ENCODE measurements at regions not wholly inside any gene's neighbourhood (a gene's known extent, or its start where the extent isn't known, plus 50 kb on each side); places are given as distances from the start of the nearest gene placed in this dataset.
"Not testable (repeated sequence)": the region's sequence is repeated elsewhere in the genome, so short reads cannot be mapped to it uniquely, and the experiment has no call there.

- Mint-ChIP-seq H3K9me3 (no peaks in the 10 kb centered on the region), H3K27me3 (ENCODE audit: low read depth) (peaks cover 2% of the 10 kb centered on the region), H3K4me3 (no peak overlapping the region), H3K36me3 (ENCODE audit: insufficient read depth) (no peaks in the 10 kb centered on the region), H3K4me1 (ENCODE audit: low read depth) (no peaks in the 10 kb centered on the region)
- DNase-seq (no peak), ATAC-seq (no peak)
These were observed 115.3 kb downstream of the ZNF664 start for GRCh38 chr12:124088217-124088907.

GRCh38 chr12:124089181-124089914, 116.3 kb downstream of the ZNF664 start:
- H3K4me1 Mint-ChIP-seq (ENCODE audit: low read depth); ATAC-seq; DNase-seq; H3K36me3 Mint-ChIP-seq (ENCODE audit: insufficient read depth); H3K9me3 Mint-ChIP-seq; H3K4me3 Mint-ChIP-seq; H3K27me3 Mint-ChIP-seq (ENCODE audit: low read depth): not testable (repeated sequence)

GRCh38 chr12:124091835-124092234, 118.8 kb downstream of the ZNF664 start:
- no peak overlapping the region for H3K4me3 Mint-ChIP-seq
- ATAC-seq = no peak
- DNase-seq = no peak
- H3K36me3 Mint-ChIP-seq (ENCODE audit: insufficient read depth) = no peaks in the 10 kb centered on the region
- H3K9me3 Mint-ChIP-seq = no peaks in the 10 kb centered on the region
- peaks cover 2% of the 10 kb centered on the region for H3K27me3 Mint-ChIP-seq (ENCODE audit: low read depth)
- H3K4me1 Mint-ChIP-seq (ENCODE audit: low read depth) = no peaks in the 10 kb centered on the region

GRCh38 chr12:124092532-124092931, 119.5 kb downstream of the ZNF664 start:
- H3K36me3 Mint-ChIP-seq (ENCODE audit: insufficient read depth); H3K9me3 Mint-ChIP-seq; ATAC-seq; H3K4me3 Mint-ChIP-seq; H3K4me1 Mint-ChIP-seq (ENCODE audit: low read depth); H3K27me3 Mint-ChIP-seq (ENCODE audit: low read depth); DNase-seq: not testable (repeated sequence)

- H3K36me3 Mint-ChIP-seq (ENCODE audit: insufficient read depth) = no peaks in the 10 kb centered on the region
- H3K9me3 Mint-ChIP-seq = no peaks in the 10 kb centered on the region
- H3K27me3 Mint-ChIP-seq (ENCODE audit: low read depth) = peaks cover 2% of the 10 kb centered on the region
- ATAC-seq = no peak
- H3K4me1 Mint-ChIP-seq (ENCODE audit: low read depth) = no peaks in the 10 kb centered on the region
- no peak for DNase-seq
- H3K4me3 Mint-ChIP-seq = no peak overlapping the region
These were observed 120.3 kb downstream of the ZNF664 start for GRCh38 chr12:124093297-124093696.

- Mint-ChIP-seq H3K27me3 (ENCODE audit: low read depth) (peaks cover 7% of the 10 kb centered on the region), H3K36me3 (ENCODE audit: insufficient read depth) (no peaks in the 10 kb centered on the region), H3K4me1 (ENCODE audit: low read depth) (no peaks in the 10 kb centered on the region), H3K4me3 (no peak overlapping the region), H3K9me3 (no peaks in the 10 kb centered on the region)
- DNase-seq = no peak
- no peak for ATAC-seq
These were observed 121.2 kb downstream of the ZNF664 start for GRCh38 chr12:124094188-124094587.

GRCh38 chr12:124094733-124095132, 121.7 kb downstream of the ZNF664 start:
- H3K4me3 Mint-ChIP-seq = no peak overlapping the region
- H3K9me3 Mint-ChIP-seq = no peaks in the 10 kb centered on the region
- no peaks in the 10 kb centered on the region for H3K36me3 Mint-ChIP-seq (ENCODE audit: insufficient read depth)
- H3K27me3 Mint-ChIP-seq (ENCODE audit: low read depth) = peaks cover 10% of the 10 kb centered on the region
- no peaks in the 10 kb centered on the region for H3K4me1 Mint-ChIP-seq (ENCODE audit: low read depth)
- no peak for ATAC-seq
- DNase-seq = no peak

GRCh38 chr12:124096109-124096508, 123.1 kb downstream of the ZNF664 start:
- ATAC-seq (no peak), DNase-seq (no peak)
- Mint-ChIP-seq H3K27me3 (ENCODE audit: low read depth) (peaks cover 11% of the 10 kb centered on the region), H3K9me3 (no peaks in the 10 kb centered on the region), H3K4me1 (ENCODE audit: low read depth) (no peaks in the 10 kb centered on the region), H3K36me3 (ENCODE audit: insufficient read depth) (no peaks in the 10 kb centered on the region), H3K4me3 (no peak overlapping the region)

- Mint-ChIP-seq H3K27me3 (ENCODE audit: low read depth) (peaks cover 11% of the 10 kb centered on the region), H3K4me3 (no peak overlapping the region), H3K4me1 (ENCODE audit: low read depth) (no peaks in the 10 kb centered on the region), H3K9me3 (no peaks in the 10 kb centered on the region), H3K36me3 (ENCODE audit: insufficient read depth) (no peaks in the 10 kb centered on the region)
- DNase-seq (no peak), ATAC-seq (no peak)
These were observed 123.9 kb downstream of the ZNF664 start for GRCh38 chr12:124096869-124097434.

- no peaks in the 10 kb centered on the region for H3K4me1 Mint-ChIP-seq (ENCODE audit: low read depth)
- no peak overlapping the region for H3K4me3 Mint-ChIP-seq
- DNase-seq (no peak), ATAC-seq (no peak)
- H3K36me3 Mint-ChIP-seq (ENCODE audit: insufficient read depth) = no peaks in the 10 kb centered on the region
- peaks cover 11% of the 10 kb centered on the region for H3K27me3 Mint-ChIP-seq (ENCODE audit: low read depth)
- H3K9me3 Mint-ChIP-seq = no peaks in the 10 kb centered on the region
These were observed 124.7 kb downstream of the ZNF664 start for GRCh38 chr12:124097701-124098100.

GRCh38 chr12:124098101-124098757, 125.2 kb downstream of the ZNF664 start:
- H3K36me3 Mint-ChIP-seq (ENCODE audit: insufficient read depth) = no peaks in the 10 kb centered on the region
- ATAC-seq = no peak
- no peak overlapping the region for H3K4me3 Mint-ChIP-seq
- H3K27me3 Mint-ChIP-seq (ENCODE audit: low read depth) = peaks cover 11% of the 10 kb centered on the region
- DNase-seq = no peak
- H3K9me3 Mint-ChIP-seq = no peaks in the 10 kb centered on the region
- H3K4me1 Mint-ChIP-seq (ENCODE audit: low read depth) = no peaks in the 10 kb centered on the region

GRCh38 chr12:124098887-124099286, 125.9 kb downstream of the ZNF664 start:
- Mint-ChIP-seq H3K4me1 (ENCODE audit: low read depth) (no peaks in the 10 kb centered on the region), H3K9me3 (no peaks in the 10 kb centered on the region), H3K27me3 (ENCODE audit: low read depth) (peaks cover 11% of the 10 kb centered on the region), H3K36me3 (ENCODE audit: insufficient read depth) (no peaks in the 10 kb centered on the region), H3K4me3 (no peak overlapping the region)
- ATAC-seq (no peak), DNase-seq (no peak)

- DNase-seq = no peak
- Mint-ChIP-seq H3K4me1 (ENCODE audit: low read depth) (no peaks in the 10 kb centered on the region), H3K36me3 (ENCODE audit: insufficient read depth) (no peaks in the 10 kb centered on the region), H3K9me3 (no peaks in the 10 kb centered on the region), H3K4me3 (no peak overlapping the region), H3K27me3 (ENCODE audit: low read depth) (peaks cover 12% of the 10 kb centered on the region)
- ATAC-seq = no peak
These were observed 126.6 kb downstream of the ZNF664 start for GRCh38 chr12:124099661-124100060.

GRCh38 chr12:124100572-124101178, 127.7 kb downstream of the ZNF664 start:
- Mint-ChIP-seq H3K4me3 (no peak overlapping the region), H3K27me3 (ENCODE audit: low read depth) (peaks cover 12% of the 10 kb centered on the region), H3K36me3 (ENCODE audit: insufficient read depth) (no peaks in the 10 kb centered on the region), H3K9me3 (no peaks in the 10 kb centered on the region), H3K4me1 (ENCODE audit: low read depth) (no peaks in the 10 kb centered on the region)
- ATAC-seq (no peak), DNase-seq (no peak)
